ENCODE measurements at regions not wholly inside any gene's neighbourhood (a gene's known extent, or its start where the extent isn't known, plus 50 kb on each side); places are given as distances from the start of the nearest gene placed in this dataset.

GRCh38 chr10:94192333-94192732, 170.4 kb downstream of the NOC3L start:
- DNase-seq (ENCODE audit: low read depth in 3 of 3): no peak

GRCh38 chr10:94192974-94193373, 169.8 kb downstream of the NOC3L start:
- no peak for DNase-seq (ENCODE audit: low read depth in 3 of 3)

GRCh38 chr10:94193466-94193924, 169.2 kb downstream of the NOC3L start:
- DNase-seq (ENCODE audit: low read depth in 3 of 3): no peak

- no peak for DNase-seq (ENCODE audit: low read depth in 3 of 3)
Observed at GRCh38 chr10:94194256-94194655, 168.5 kb downstream of the NOC3L start.

GRCh38 chr10:94197241-94197640, 165.5 kb downstream of the NOC3L start:
- DNase-seq (ENCODE audit: low read depth in 3 of 3): no peak

- no peak for DNase-seq (ENCODE audit: low read depth in 3 of 3)
Observed at GRCh38 chr10:94198324-94198723, 164.4 kb downstream of the NOC3L start.

- no peak for DNase-seq (ENCODE audit: low read depth in 3 of 3)
Observed at GRCh38 chr10:94199565-94199964, 163.2 kb downstream of the NOC3L start.

- DNase-seq (ENCODE audit: low read depth in 3 of 3): no peak
Observed at GRCh38 chr10:94200146-94200837, 162.4 kb downstream of the NOC3L start.

- DNase-seq (ENCODE audit: low read depth in 3 of 3): no peak
Observed at GRCh38 chr10:94205396-94205831, 157.3 kb downstream of the NOC3L start.

GRCh38 chr10:94206176-94206575, 156.6 kb downstream of the NOC3L start:
- no peak for DNase-seq (ENCODE audit: low read depth in 3 of 3)

GRCh38 chr10:94208315-94208714, 154.4 kb downstream of the NOC3L start:
- no peak for DNase-seq (ENCODE audit: low read depth in 3 of 3)

GRCh38 chr10:94210440-94211168, 152.1 kb downstream of the NOC3L start:
- DNase-seq (ENCODE audit: low read depth in 3 of 3): no peak

- DNase-seq (ENCODE audit: low read depth in 3 of 3): no peak
Observed at GRCh38 chr10:94211169-94211510, 151.6 kb downstream of the NOC3L start.

GRCh38 chr10:94213001-94213530, 149.7 kb downstream of the NOC3L start:
- DNase-seq (ENCODE audit: low read depth in 3 of 3): no peak

- DNase-seq (ENCODE audit: low read depth in 3 of 3): no peak
Observed at GRCh38 chr10:94213980-94214379, 148.8 kb downstream of the NOC3L start.

GRCh38 chr10:94214481-94214893, 148.3 kb downstream of the NOC3L start:
- no peak for DNase-seq (ENCODE audit: low read depth in 3 of 3)

GRCh38 chr10:94216201-94216600, 146.5 kb downstream of the NOC3L start:
- DNase-seq (ENCODE audit: low read depth in 3 of 3): no peak

GRCh38 chr10:94217411-94217810, 145.3 kb downstream of the NOC3L start:
- no peak for DNase-seq (ENCODE audit: low read depth in 3 of 3)

GRCh38 chr10:94218493-94219183, 144.1 kb downstream of the NOC3L start:
- no peak for DNase-seq (ENCODE audit: low read depth in 3 of 3)

- no peak for DNase-seq (ENCODE audit: low read depth in 3 of 3)
Observed at GRCh38 chr10:94219829-94220228, 142.9 kb downstream of the NOC3L start.

- DNase-seq (ENCODE audit: low read depth in 3 of 3): no peak
Observed at GRCh38 chr10:94220717-94221116, 142.0 kb downstream of the NOC3L start.

GRCh38 chr10:94223702-94224370, 138.9 kb downstream of the NOC3L start:
- DNase-seq (ENCODE audit: low read depth in 3 of 3): no peak
